Duodenal mucosa (tissue), 2 donors: ENCODE measurements at regions not wholly inside any gene's neighbourhood (a gene's known extent, or its start where the extent isn't known, plus 50 kb on each side); places are given as distances from the start of the nearest gene placed in this dataset.
"Not testable (repeated sequence)": the region's sequence is repeated elsewhere in the genome, so short reads cannot be mapped to it uniquely, and the experiment has no call there.

ENCODE experiments used
- H3K27ac ChIP-seq: one replicate; pipeline ENCODE4 v1.7.0; 2013; ENCODE audit warnings: low read depth, low read length
- H3K27me3 ChIP-seq, 2 donors: one replicate each; pipeline ENCODE4 v1.7.0; 2013; ENCODE audit warnings: low read length in 2 of 2, control low read depth in 1 of 2; ENCODE audit not compliant: insufficient read depth in 2 of 2, control insufficient read depth in 1 of 2
- H3K36me3 ChIP-seq, 2 donors: one replicate each; pipeline ENCODE4 v1.7.0; 2013; ENCODE audit warnings: low read length in 2 of 2, control low read depth in 1 of 2; ENCODE audit not compliant: insufficient read depth in 2 of 2, control insufficient read depth in 1 of 2
- H3K4me1 ChIP-seq, 2 donors: one replicate each; pipeline ENCODE4 v1.7.0; 2013; ENCODE audit warnings: low read length in 2 of 2, control low read depth in 1 of 2; ENCODE audit not compliant: insufficient read depth in 2 of 2, control insufficient read depth in 1 of 2
- H3K4me3 ChIP-seq, 2 donors: one replicate each; pipeline ENCODE4 v1.7.0; 2013; ENCODE audit warnings: low read length in 2 of 2, low read depth in 1 of 2
- H3K9ac ChIP-seq, 2 donors: one replicate each; pipeline ENCODE4 v1.7.0; 2013; ENCODE audit warnings: low read length in 2 of 2, low read depth in 1 of 2
- H3K9me3 ChIP-seq, 2 donors: one replicate each; pipeline ENCODE4 v1.7.0; 2013; ENCODE audit warnings: low read length in 2 of 2, control low read depth in 1 of 2; ENCODE audit not compliant: control insufficient read depth in 1 of 2

GRCh38 chr15:45863881-45864580 lies 229.2 kb downstream of the SQOR start:
- Histone ChIP-seq H3K36me3 (no peaks in the 10 kb centered on the region), H3K4me1 (no peaks in the 10 kb centered on the region), H3K27me3 (no peaks in the 10 kb centered on the region), H3K9ac (no peak overlapping the region), H3K9me3 (no peaks in the 10 kb centered on the region), H3K4me3 (no peak overlapping the region), H3K27ac (no peak overlapping the region)

- Histone ChIP-seq H3K9ac (no peak overlapping the region), H3K4me3 (no peak overlapping the region), H3K27me3 (no peaks in the 10 kb centered on the region), H3K4me1 (no peaks in the 10 kb centered on the region), H3K27ac (no peak overlapping the region), H3K36me3 (no peaks in the 10 kb centered on the region), H3K9me3 (no peaks in the 10 kb centered on the region)
Observed at GRCh38 chr15:45866616-45867015, 231.8 kb downstream of the SQOR start.

GRCh38 chr15:45867281-45867680 lies 232.5 kb downstream of the SQOR start:
- Histone ChIP-seq H3K27me3 (no peaks in the 10 kb centered on the region), H3K9me3 (no peaks in the 10 kb centered on the region), H3K27ac (no peak overlapping the region), H3K36me3 (no peaks in the 10 kb centered on the region), H3K9ac (no peak overlapping the region), H3K4me3 (no peak overlapping the region), H3K4me1 (no peaks in the 10 kb centered on the region)

DNA sequence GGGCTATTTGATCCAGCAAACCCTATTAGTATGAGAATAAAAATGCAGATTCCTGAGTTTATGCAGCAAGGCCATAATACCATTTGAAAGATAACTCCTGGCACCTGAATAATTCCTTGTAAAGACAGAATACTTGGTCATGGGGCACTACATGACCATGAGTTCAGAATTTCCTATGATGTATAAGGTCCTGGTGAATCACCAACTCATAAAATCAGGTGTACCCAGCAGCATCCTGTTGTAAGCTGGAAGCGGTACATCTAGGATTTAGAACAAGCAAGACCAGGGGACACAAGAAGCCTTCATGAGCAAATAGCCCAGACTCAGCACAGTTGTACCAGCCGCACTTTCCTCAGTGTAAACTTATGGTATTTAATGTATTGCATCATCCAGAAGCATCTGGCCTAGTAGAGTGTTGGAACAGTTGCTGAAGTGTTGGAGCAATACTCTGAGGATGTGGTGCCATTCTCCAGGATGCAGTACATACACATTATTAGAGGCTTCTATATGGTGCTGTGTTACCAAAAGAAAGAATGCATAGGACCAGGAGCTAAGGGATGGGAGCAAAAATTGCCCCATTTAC lies 233.4 kb downstream of the SQOR start:
- Histone ChIP-seq H3K9me3 (no peaks in the 10 kb centered on the region), H3K4me1 (no peaks in the 10 kb centered on the region), H3K36me3 (no peaks in the 10 kb centered on the region), H3K4me3 (no peak overlapping the region), H3K27ac (no peak overlapping the region), H3K27me3 (no peaks in the 10 kb centered on the region), H3K9ac (no peak overlapping the region)

GRCh38 chr15:45869034-45869668 lies 234.3 kb downstream of the SQOR start:
- Histone ChIP-seq H3K36me3 (no peaks in the 10 kb centered on the region), H3K9ac (no peak overlapping the region), H3K27ac (no peak overlapping the region), H3K4me1 (no peaks in the 10 kb centered on the region), H3K4me3 (no peak overlapping the region), H3K27me3 (no peaks in the 10 kb centered on the region), H3K9me3 (no peaks in the 10 kb centered on the region)

GRCh38 chr15:45871121-45871855 lies 236.5 kb downstream of the SQOR start:
- no peaks in the 10 kb centered on the region for H3K9me3 ChIP-seq
- no peaks in the 10 kb centered on the region for H3K36me3 ChIP-seq
- H3K4me3 ChIP-seq = no peak overlapping the region
- no peaks in the 10 kb centered on the region for H3K27me3 ChIP-seq
- no peaks in the 10 kb centered on the region for H3K4me1 ChIP-seq
- no peak overlapping the region for H3K27ac ChIP-seq
- no peak overlapping the region for H3K9ac ChIP-seq

DNA sequence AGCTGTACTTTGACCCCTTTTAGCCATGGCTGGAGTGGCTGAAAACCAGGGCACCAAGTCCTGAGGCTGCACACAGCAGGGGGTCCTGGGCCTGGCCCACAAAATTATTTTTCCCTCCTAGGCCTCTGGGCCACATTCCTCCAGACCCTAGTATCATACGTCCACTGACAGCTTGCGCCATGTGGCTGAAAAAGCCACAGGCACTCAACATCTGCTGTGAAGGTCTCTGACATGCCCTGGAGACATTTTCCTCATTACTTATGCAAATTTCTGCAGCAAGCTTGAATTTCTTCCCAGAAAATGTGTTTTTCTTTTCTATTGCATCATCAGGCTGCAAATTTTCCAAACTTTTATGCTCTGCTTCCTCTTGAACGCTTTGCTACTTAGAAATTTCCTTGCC lies 239.0 kb downstream of the SQOR start:
- Histone ChIP-seq H3K36me3 (no peaks in the 10 kb centered on the region), H3K27ac (no peak overlapping the region), H3K27me3 (no peaks in the 10 kb centered on the region), H3K9ac (no peak overlapping the region), H3K4me1 (no peaks in the 10 kb centered on the region), H3K9me3 (no peaks in the 10 kb centered on the region), H3K4me3 (no peak overlapping the region)

DNA sequence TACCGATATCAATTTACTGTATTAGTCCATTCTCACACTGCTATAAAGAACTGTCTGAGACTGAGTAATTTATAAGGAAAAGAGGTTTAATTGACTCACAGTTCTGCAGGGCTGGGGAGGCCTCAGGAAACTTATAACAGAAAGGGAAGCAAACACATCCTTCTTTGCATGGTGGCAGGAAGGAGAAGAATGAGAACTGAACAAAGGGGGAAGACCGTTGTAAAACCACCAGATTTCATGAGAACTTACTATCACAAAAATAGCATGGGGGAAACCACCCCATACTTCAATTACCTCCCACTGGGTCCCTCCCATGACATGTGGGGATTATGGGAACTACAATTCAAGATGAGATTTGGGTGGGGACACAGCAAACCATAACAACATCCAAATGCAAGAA lies 239.7 kb downstream of the SQOR start:
- H3K27ac ChIP-seq, H3K36me3 ChIP-seq, H3K27me3 ChIP-seq, H3K4me3 ChIP-seq, H3K9me3 ChIP-seq, H3K4me1 ChIP-seq, H3K9ac ChIP-seq: not testable (repeated sequence)

- H3K9me3 ChIP-seq = no peaks in the 10 kb centered on the region
- H3K9ac ChIP-seq = no peak overlapping the region
- no peak overlapping the region for H3K27ac ChIP-seq
- H3K4me3 ChIP-seq = no peak overlapping the region
- H3K36me3 ChIP-seq = no peaks in the 10 kb centered on the region
- H3K27me3 ChIP-seq = no peaks in the 10 kb centered on the region
- H3K4me1 ChIP-seq = no peaks in the 10 kb centered on the region
Observed at GRCh38 chr15:45884289-45884688, 249.5 kb downstream of the SQOR start.

DNA sequence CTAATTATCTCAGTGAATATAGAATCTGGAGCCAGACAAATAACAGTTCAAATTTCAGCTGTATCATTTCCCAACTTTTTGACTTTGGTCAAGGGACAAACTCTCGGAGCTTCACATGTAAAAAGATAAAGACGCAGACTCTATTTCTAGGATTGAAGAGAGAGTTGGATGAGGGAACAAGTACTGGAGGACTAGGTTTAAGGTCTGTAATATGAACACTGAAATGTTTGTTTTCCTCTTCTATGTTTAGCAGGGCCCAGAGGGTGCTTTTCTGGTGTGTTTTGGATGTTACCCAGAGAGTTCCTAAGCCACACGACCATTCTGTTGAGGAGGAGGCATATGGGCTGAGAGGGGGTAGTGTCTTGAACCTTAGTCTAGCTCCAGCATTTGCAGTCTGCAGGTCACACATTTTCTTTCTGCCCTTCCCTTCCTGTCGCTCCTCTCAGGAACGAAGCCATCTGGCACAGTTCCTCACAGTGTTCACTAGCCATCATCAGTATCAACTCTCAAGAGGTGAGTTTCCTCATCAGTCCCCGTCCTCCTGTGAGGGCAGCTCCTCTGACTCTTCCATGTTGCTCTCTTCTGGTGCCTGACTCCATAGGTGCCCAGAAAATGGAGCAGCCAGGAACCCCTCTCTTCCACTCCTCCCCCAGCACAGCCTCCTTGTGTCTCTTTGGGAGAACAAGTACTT lies 250.1 kb downstream of the SQOR start:
- H3K4me1 ChIP-seq = no peaks in the 10 kb centered on the region
- H3K27ac ChIP-seq = no peak overlapping the region
- no peaks in the 10 kb centered on the region for H3K27me3 ChIP-seq
- H3K9ac ChIP-seq = no peak overlapping the region
- no peak overlapping the region for H3K4me3 ChIP-seq
- no peaks in the 10 kb centered on the region for H3K36me3 ChIP-seq
- H3K9me3 ChIP-seq = no peaks in the 10 kb centered on the region
